HG02610 (cell line): ENCODE measurements at regions not wholly inside any gene's neighbourhood (a gene's known extent, or its start where the extent isn't known, plus 50 kb on each side); places are given as distances from the start of the nearest gene placed in this dataset.
"Not testable (repeated sequence)": the region's sequence is repeated elsewhere in the genome, so short reads cannot be mapped to it uniquely, and the experiment has no call there.

Experiments used
- ATAC-seq: cut with Tn5 transposase; IDR thresholded peaks from one replicate; pipeline ENCODE4 v1.9.1; 2021; ENCODE audit warnings: mild to moderate bottlenecking, moderate library complexity; ENCODE audit not compliant: unreplicated experiment

DNA sequence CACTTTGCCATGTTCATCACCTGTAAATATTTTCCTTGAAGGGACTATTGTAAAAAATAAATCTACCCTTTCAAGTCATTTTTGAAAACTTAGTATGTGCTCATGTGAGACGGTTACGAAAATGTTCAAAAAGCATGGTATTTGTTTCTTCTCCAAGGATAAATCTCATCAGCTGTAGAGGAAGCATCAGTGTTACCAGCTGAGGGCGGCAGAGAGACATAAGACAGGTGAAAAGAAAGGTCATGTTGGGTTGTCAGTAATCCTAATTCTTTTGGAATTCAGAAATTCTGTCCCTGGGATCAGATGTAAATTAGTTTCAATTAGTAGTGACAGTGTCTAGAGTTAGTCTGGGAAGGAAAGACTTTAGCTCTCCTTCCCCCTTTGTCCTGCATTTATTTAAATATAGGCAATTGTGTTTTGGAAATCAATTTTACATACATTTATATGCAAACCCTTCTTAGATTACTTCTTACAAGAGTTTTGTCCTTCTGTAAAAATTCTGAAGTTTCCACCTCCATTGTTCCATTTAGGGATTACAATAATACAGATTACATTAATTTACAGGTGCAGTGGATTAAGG, 791.9 kb upstream of the CDH6 start:
- no peak for ATAC-seq

DNA sequence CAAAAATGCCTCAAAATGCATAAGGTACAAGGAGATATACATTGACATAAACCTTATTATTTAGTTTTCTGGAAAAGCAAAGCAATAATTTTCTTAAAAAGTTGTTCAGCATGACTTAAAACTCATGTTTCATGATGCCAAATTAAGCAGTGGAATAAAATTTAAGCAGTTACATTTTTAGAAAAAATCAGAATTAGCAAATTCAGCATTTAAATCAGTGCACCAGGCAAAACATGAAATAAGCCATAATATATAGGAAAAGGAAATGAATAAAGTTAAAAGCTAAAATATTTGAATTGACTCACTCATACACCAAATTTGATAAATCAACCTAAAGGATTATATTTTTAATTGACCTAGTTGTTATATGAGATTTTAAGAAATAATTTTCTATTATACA, 795.1 kb upstream of the CDH6 start:
- no peak for ATAC-seq

DNA sequence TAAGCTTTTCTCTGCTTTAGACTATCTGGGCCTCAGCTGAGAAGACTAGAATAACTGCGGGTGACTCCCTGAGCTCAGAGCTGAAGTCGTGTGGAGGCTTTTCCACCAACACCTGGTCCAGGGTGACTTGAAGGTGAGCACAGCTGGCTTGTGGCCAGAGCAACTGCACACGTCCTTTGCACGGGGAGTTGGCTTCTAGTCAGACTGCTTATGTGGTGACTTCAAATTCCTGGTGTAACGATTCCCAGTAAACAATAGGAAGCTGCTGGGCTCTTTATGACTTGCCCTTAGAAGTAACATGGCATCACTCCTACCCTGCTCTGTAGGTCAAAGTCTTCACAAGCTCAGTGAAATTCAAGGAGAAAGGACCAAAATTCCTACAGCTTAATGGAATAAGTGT, 800.6 kb upstream of the CDH6 start:
- no peak for ATAC-seq

DNA sequence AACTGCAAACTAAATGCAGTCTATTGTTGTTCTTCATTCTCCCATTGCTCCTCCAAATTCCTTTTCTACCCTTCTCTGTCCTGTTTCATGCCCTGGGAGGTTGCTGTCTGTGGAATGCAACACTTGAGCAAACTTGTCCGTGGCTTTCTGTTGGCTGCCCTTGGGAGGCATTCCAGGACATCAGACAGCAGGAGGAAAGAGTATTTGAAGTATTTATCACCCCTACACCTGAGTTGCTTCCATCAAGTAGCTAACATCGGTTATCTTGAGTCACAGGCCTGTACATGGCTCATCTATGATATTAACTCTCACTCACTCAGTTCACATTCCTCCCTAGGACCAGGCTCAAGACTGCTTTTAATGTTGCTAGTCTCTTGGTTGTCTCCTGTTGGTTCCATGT, 803.4 kb upstream of the CDH6 start:
- ATAC-seq: no peak

DNA sequence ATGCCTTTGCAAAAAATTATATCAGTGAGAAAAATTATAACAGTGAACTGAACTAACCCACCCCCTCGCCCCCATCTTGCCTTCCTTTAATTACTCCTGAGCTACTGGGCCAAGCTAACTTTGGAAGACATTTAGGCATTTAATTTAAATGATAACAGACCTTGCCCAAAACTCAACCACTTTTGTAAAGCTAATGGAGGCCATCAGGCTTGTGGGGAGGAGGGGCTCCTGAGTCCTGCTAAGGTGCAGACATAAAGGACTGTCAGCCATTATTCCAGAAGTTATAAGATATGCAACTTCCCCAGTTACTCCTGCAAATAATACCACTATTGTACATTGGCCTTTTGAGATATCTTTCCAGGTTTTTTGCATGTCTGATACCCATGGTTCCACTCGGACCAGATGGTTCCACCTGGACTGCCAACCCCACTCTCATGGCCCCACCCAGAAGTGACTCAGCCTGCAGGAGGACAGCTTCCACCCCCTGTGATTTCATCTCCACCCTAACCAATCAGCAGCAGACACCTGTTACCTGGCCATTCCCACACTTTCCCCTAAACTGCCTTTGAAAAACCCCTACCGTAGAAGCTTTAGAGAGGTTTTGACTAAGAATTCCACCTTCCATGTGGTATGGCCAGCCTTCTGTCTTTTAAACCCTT, 805.4 kb upstream of the CDH6 start:
- ATAC-seq: no peak

DNA sequence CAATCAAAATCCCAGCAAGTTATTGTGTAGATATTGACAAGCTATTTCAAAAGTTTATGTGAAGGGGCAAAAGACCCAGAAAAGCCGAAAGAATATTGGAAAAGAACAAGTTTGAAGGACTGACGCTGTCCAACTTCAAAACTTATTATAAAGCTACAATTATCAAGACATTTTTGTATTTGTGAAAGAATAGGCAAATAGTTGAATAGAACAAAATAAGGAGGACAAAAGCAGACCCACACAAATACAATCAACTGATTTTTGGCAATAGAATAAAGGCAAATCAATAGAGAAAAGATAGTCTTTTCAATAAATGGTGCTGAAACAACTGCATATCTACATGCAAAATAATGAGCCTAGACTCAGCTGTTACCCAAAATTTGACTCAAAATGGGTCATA, 807.7 kb upstream of the CDH6 start:
- no peak for ATAC-seq

DNA sequence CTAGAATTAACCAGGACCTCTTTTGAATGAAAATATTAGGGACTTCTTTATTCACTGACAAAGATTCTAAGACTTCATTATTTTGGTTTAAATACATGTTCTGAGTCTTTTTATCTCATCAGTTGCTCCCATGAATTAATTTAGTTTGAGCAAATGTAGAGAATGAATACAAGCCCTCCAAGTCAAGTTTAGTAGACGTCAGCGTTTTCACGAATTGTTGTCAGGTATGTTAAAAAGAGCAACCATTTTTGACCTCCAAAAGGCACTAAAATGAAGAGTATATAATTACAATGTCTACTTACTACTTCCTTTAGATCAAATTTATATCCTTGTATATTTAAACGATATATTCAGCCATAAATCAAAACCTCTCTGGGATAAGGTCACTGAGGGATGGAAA, 809.3 kb upstream of the CDH6 start:
- ATAC-seq: no peak

DNA sequence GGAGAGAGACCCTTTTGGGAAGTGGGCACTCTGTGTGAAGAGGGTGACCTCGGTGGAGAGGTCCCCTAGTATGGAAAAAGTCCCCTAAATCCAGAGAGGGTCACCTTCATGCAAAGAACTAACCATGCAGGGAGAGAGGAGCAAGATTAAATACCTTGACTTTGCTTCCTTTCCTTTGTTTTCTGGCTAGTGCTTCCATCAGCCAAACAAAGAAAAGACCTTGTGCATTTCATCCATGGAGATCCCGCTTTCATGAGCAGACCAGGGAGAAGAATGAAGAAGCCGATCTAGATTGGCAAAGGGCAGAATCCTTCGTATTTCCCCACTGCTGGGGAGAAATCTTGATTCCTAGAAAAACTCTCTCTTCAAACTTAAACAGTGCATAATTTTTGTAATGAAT, 813.3 kb upstream of the CDH6 start:
- ATAC-seq: no peak

DNA sequence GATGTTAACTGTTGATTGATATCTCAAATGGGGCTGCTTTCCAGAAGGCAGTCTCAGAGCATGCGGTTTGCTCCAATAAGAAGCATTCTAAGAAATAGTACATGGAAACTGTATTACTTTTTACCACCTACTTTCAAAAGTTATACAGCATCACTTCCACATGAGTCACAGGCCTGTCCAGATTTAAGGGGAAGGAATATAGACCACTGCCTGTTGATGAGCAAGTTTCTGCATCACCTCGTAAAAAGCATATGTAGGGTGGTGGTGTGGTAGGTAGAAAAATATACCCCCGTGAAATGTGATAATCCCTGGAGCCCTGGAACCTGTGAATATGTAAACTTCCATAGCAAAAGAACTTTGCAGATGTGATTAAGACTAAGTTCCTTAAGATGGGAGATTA, 816.6 kb upstream of the CDH6 start:
- no peak for ATAC-seq

DNA sequence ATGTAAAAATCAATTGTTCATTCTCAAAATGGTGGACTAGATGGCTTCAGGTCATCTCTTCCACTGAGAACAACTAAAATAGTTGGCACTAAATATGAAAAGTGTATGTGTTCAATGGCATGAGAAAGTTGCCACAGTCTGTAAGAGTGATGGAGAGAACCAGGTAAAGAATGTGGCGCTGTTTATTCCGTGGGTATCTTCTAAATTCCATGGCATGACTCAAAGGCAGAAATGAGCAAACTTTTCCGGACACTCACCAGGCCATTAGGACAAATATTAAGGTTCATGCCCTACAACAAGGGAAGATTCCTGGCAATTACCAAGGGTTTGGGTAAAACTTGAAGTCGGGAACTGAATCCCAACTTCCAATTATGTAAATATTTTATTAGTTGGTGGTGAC, 825.4 kb upstream of the CDH6 start:
- ATAC-seq: no peak

DNA sequence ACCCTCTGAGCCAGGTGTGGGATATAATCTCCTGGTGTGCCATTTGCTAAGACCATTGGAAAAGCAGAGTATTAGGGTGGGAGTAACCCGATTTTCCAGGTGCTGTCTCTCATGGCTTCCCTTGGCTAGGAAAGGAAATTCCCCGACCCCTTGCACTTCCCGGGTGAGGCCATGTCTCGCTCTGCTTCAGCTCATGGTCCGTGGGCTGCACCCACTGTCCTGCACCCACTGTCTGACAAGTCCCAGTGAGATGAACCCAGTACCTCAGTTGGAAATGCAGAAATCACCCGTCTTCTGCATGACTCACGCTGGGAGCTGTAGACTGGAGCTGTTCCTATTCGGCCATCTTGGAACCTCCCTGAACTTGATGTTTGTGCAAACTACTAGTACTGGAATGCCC, 828.5 kb upstream of the CDH6 start:
- ATAC-seq: not testable (repeated sequence)

DNA sequence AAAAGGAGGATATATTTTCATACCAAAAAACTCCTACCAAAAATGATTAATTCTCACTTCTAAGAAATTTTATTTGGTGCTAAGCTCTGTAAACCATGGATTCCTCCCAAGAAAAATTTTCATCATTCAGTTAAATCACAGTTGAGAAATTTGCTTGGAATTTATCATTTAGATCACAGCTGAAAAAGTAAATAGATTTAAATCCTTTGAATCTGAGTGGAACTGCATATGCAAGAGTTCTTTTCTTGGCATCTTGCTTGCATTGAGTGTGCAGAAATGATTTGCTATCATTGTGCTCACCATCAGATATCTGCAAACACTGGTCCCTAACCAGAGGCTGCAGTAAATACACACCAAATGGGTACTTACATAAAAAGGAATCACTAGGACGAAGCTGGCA, 836.1 kb upstream of the CDH6 start:
- no peak for ATAC-seq

DNA sequence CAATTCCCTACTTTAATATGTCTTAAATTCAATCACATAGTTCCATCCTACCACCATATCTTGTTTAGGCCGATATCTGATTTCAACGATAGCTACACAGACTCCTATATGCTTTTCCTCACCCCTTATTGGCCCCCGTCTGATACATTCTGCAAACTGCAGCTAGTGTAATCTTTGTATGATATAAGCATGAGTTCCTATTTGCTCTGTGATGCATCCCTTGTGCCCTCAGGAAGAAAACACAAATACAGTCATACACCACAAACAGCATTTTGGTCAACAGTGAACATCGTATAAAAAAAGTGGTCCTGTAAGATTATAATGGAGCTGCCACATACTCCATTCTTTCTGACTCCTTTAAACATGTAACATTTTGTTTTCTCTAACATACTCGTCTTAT, 837.8 kb upstream of the CDH6 start:
- no peak for ATAC-seq

DNA sequence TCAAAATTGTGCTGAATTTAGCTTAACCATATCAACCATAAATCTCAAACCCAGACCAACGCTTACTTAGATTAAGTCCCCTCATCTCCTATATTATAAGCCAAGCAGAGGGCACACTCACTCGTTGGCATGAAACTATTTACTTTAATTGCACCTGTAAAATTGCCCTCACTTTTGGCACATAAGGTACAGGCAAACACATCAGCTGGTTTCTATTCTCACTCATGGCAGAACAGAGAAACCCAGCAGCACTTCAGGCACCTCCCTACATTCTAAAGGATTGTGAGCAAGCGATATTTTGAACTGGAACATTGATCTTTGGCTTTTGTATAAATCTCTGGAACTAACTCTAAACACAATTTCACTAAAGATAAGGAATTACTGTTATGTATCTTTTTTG, 845.6 kb upstream of the CDH6 start:
- ATAC-seq: no peak

DNA sequence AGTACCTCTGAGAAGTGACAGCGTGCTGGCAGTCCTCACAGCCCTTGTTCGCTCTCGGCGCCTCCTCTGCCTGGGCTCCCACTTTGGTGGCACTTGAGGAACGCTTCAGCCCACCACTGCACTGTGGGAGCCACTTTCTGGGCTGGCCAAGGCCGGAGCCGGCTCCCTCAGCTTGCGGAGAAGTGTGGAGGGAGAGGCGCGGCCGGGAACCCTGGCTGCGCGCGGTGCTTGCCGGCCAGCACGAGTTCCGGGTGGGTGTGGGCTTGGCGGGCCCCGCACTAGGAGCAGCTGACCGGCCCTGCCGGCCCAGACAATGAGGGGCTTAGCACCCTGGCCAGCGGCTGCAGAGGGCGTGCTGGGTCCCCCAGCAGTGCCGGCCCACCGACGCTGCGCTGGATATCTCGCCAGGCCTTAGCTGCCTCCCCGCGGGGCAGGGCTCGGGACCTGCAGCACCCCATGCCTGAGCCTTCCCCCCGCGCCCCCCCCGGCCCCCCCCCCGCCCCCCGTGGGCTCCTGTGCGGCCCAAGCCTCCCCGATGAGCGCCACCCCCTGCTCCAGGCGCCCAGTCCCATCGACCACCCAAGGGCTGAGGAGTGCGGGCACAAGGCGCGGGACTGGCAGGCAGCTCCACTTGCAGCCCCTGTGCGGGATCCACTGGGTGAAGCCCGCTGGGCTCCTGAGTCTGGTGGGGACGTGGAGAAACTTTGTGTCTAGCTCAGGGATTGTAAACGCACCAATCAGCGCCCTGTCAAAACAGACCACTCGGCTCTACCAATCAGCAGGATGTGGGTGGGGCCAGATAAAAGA, 847.7 kb upstream of the CDH6 start:
- ATAC-seq: not testable (repeated sequence)

DNA sequence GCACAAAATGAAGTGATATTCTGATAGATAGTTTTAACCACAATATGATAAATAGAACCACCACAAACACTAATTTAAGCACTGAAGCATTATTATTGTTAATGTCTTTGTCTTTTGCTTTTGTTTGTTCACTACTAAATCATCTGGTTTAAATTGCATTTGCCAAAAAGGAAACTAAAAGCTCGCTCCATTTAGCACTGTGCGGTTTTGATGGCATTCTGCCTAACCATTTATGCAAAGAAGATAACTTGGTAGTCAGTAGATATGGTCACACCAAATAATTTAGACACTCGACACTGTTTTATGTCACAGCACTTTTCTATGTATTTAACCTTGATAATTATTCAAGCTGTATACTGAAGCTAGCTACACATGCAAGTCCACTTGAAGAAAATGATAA, 849.8 kb upstream of the CDH6 start:
- no peak for ATAC-seq

DNA sequence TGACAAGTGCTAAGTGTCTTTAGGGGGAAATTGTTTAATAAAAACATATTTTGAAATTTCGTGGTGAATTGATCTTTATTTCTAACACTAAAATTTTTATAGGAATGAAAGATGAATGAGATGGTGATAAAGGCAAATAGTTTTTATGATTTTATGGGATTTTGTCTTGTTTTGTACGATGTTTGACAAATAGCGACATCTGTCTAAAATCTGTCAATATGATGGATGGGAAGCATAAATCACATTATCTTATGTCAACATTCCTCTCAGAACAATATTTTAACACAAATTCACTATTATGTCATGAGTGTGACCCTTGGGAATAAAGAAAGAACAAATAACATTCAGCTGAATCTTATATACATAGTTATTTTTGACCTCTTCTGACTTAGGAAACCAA, 852.0 kb upstream of the CDH6 start:
- no peak for ATAC-seq

DNA sequence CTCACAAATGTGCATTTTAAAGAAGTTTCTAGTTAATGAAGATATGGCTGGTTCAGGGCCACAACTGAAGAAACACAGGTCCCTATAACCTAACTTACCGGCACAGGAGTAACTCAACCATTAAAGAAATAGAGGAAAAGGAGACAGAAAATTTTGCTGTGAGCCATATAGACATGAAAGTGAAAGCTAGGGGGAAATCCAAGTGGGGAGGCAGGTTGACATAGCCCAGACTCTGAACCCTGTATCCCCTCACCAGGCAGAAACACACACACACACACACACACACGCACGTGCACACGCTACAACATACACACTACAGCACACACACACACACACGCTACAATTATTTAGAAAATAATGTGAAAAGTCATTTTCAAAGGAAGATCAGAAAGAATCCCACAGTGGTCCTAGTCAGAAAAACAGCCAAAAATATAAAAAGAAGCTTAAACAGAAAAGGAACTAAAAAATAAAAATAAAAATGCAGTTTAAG, 856.4 kb upstream of the CDH6 start:
- no peak for ATAC-seq

DNA sequence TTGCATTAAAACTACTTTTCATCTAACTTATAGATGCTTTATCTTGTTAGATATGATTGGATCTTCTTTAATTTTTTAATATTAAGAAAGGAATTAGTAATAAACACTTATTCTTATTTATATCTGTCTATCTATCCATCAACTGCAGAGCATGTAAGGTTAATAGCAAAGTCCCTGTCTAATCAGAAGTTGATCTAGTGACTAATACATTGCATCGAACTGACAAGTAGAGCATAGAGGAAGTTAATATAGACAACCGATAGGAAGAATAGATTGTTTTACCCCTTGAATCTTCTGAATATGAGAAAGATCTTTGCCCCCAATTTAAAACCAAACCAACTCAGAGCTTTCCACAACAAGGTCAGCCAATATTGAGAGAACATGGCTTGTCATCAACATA, 862.0 kb upstream of the CDH6 start:
- no peak for ATAC-seq

DNA sequence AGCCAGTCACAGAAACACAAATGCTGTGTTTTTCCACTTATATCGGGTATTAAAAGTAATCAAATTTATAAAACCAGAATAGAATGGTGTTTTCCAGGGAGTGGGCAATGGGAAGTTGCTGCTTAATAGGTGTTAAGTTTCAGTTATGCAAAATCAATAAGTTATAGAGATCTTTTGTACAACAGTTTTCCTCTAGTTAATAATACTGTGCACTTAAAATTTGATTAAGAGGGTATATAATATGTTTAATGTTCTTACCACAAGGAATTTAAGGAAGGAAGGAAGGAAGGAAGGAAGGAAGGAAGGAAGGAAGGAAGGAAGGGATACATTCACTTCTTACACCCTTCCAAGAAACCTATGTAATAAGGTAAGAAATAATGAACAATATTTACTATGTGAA, 867.7 kb upstream of the CDH6 start:
- no peak for ATAC-seq

DNA sequence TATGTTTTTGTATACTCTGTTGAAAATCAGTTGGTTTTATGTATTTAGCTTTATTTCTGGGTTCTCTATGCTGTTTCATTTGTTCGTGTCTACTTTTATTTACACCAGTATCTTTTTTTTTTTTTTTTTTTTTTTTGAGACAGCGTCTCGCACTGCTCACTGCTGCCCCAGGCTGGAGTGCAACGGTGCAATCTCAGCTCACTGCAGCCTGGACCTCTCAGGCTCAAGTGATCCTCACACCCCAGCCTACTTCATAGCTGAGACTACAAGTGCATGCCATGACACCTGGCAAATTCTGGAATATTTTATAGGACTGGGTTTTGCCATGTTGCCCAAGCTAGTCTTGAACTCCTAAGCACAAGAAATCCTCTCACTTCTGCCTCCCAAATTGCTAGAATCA, 869.4 kb upstream of the CDH6 start:
- ATAC-seq: no peak

DNA sequence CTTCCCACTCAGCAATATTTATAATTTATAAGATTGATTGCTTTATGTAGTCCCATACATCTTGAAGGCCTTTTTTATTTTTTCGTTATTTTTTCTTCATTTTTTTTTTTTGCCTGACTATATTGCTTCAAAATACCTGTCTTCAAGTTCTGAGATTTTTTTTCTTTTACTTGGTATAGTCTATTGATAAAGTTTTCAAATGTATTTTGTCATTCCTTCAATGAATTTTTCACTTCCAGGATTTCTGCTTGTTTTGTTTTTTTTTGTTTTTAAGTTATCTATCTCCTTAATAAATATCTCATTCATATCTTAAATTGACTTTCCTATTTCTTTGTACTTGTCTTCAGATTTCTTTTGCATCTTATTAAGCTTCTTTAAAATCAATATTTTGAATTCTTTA, 905.6 kb upstream of the CDH6 start:
- no peak for ATAC-seq
